HL-60 (cell line): ENCODE measurements at regions not wholly inside any gene's neighbourhood (a gene's known extent, or its start where the extent isn't known, plus 50 kb on each side); places are given as distances from the start of the nearest gene placed in this dataset.

Experiments used
- GABPA ChIP-seq: IDR thresholded peaks from 2 replicates; pipeline ENCODE4 v1.6.1; 2012; ENCODE audit warnings: low read depth
- POLR2AphosphoS5 ChIP-seq: IDR thresholded peaks from 2 replicates; pipeline ENCODE4 v1.6.1; 2012; ENCODE audit warnings: low read depth
- SPI1 ChIP-seq: IDR thresholded peaks from 2 replicates; pipeline ENCODE4 v1.6.1; 2012; ENCODE audit warnings: low read depth, mild to moderate bottlenecking, borderline replicate concordance
- TF ChIP-seq, protein P1 (sequence below): IDR thresholded peaks from one replicate; pipeline ENCODE4 v1.5.1; 2011; ENCODE audit warnings: low read length, control low read depth, inconsistent platforms; ENCODE audit not compliant: insufficient read depth
- TF ChIP-seq, protein P2 (sequence below): IDR thresholded peaks from 2 replicates; pipeline ENCODE4 v1.6.1; 2012; ENCODE audit warnings: low read depth; ENCODE audit not compliant: insufficient replicate concordance

DNA sequence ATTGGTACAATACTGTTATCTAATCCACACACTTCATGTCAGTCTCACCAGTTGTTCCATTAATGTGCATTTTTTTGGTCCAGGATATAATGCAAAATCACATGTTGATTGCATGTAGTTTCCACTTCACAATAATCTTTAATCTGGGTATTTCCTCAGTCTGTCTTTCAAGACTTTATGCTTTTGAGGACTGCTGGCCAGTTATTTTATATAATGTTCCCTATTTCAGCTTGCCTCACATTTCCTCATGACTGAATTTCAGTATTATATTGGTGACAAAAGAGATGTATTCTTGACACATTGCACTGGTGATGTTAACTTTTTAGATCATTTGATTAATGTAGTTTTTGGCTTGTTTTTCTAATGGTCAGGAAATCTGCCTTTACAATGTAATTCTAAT, 368.3 kb downstream of the IRS2 start:
- TF ChIP-seq, protein P1, sequence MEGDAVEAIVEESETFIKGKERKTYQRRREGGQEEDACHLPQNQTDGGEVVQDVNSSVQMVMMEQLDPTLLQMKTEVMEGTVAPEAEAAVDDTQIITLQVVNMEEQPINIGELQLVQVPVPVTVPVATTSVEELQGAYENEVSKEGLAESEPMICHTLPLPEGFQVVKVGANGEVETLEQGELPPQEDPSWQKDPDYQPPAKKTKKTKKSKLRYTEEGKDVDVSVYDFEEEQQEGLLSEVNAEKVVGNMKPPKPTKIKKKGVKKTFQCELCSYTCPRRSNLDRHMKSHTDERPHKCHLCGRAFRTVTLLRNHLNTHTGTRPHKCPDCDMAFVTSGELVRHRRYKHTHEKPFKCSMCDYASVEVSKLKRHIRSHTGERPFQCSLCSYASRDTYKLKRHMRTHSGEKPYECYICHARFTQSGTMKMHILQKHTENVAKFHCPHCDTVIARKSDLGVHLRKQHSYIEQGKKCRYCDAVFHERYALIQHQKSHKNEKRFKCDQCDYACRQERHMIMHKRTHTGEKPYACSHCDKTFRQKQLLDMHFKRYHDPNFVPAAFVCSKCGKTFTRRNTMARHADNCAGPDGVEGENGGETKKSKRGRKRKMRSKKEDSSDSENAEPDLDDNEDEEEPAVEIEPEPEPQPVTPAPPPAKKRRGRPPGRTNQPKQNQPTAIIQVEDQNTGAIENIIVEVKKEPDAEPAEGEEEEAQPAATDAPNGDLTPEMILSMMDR = no peak
- TF ChIP-seq GABPA (no peak), SPI1 (no peak; the same call in 1 of the 2 replicates), POLR2AphosphoS5 (no peak)
- TF ChIP-seq, protein P2, sequence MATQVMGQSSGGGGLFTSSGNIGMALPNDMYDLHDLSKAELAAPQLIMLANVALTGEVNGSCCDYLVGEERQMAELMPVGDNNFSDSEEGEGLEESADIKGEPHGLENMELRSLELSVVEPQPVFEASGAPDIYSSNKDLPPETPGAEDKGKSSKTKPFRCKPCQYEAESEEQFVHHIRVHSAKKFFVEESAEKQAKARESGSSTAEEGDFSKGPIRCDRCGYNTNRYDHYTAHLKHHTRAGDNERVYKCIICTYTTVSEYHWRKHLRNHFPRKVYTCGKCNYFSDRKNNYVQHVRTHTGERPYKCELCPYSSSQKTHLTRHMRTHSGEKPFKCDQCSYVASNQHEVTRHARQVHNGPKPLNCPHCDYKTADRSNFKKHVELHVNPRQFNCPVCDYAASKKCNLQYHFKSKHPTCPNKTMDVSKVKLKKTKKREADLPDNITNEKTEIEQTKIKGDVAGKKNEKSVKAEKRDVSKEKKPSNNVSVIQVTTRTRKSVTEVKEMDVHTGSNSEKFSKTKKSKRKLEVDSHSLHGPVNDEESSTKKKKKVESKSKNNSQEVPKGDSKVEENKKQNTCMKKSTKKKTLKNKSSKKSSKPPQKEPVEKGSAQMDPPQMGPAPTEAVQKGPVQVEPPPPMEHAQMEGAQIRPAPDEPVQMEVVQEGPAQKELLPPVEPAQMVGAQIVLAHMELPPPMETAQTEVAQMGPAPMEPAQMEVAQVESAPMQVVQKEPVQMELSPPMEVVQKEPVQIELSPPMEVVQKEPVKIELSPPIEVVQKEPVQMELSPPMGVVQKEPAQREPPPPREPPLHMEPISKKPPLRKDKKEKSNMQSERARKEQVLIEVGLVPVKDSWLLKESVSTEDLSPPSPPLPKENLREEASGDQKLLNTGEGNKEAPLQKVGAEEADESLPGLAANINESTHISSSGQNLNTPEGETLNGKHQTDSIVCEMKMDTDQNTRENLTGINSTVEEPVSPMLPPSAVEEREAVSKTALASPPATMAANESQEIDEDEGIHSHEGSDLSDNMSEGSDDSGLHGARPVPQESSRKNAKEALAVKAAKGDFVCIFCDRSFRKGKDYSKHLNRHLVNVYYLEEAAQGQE = no peak
